ENCODE measurements at regions not wholly inside any gene's neighbourhood (a gene's known extent, or its start where the extent isn't known, plus 50 kb on each side); places are given as distances from the start of the nearest gene placed in this dataset.
A peak's percentile ranks its signal among the peaks of the same experiment; 100 is the strongest.

DNA sequence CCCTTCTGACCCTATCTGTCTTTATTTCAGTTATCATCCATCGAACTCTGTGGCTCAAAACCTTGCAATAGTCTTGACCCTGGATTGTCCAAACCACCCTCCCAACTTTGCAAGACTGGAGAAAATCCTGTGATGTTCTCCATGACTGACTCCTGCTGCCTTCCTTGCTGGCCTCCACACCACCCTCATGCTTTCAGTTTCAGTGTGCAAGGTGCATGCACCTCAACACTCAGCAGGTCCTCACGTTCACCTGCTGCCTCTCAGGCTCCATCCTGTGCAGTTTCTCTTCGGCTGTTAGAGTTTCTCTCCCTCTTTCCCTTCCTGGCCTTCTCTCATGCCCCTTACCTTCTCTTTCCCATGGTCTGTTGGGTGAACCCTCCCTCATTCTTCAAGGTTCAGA lies 59.4 kb upstream of the ASIC2 start:
- DNase-seq: no peak

DNA sequence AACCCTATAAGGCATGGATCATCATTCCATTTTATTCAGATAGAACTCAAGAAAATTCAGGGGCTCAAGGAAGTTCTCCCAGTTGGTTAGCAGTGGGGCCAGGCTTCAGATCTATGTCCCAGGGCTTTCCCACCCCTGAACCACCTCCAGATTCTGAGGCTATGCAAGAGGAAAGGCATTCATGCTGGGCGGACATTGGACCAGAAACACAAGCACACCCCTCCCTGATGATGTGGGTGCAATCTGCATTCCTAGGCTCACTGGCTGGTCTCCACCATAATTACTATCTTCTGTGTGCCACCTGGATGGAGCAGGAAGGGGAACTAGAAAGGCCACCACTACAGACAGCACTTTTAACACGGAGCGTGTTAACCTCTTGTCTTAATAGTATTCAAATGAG lies 63.2 kb upstream of the ASIC2 start:
- DNase-seq: no peak

DNA sequence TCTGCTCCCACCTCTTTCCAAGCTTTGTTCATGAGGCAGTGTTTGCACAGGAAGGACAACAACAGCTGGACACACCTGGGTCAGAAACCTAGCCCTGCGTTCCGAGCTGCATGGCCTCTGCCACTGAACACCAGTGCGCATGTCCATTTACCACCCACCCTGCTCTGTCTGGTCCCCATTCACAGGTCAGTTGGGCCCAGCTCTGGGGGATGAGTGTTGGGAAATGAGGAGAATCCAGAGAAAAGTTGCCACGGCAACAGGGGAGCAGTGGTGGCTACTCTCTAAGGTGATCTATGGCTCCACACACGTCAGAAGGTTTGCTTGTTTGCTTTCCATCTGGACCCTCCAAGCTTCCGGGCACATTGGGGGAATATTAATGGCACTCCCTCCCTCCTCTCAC lies 70.4 kb upstream of the ASIC2 start:
- no peak for DNase-seq

DNA sequence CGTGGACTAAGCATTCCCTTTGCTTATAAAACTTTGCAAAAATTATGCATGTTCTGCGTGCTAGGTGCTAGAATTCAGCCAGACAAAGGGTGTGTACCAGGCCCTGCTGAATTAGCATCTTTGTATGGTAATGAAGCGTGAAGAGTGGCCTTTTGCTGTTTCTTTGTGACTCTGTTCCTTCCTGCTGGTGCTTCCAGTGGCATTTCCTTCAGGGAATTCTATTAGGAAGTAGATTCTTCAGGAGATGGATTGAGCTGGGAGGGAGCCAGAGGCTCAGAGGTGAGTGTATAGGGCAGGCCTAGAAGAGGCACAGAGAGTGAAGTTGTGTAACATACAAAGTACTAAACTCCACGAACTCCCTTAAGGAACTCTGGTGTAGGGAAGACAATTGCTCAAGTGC lies 73.9 kb upstream of the ASIC2 start:
- no peak for DNase-seq

DNA sequence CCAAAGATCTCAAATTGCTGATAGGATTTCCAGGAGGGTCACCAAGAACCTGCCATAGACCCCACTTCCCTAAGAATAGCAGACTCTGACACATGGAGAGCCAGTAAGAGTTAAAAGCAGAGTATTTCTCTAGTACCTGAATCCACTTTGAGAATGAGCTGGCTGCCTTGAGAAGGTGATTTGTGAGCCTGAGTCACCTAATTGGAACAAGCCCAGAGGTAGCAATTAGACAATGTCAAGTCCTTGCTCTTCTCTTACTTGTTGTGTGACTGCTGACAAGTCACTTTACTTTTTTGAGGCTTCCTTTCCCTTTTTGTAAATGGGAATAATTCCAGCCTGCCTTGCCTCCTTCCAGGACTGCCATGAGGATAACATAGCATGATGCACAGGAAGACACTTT lies 76.1 kb upstream of the ASIC2 start:
- DNase-seq: no peak

DNA sequence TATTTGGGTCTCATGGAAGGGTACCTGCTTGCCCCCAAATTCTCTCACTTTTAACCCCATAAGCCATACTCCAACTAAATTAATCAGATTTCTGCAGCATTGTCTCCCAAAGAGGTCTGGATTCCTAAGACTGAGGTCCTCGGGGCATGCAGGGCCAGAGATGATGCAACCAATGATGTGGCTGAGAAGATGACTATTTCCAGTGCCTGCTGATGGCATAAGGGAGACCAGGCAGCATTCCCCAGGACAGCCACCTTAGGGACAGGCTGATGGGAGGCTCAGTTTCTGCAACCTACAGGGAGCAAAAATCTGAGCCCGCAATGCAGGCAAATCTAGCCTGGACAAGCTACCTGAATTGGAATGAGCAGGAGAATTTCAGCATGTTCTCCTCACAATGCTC lies 76.8 kb upstream of the ASIC2 start:
- no peak for DNase-seq

DNA sequence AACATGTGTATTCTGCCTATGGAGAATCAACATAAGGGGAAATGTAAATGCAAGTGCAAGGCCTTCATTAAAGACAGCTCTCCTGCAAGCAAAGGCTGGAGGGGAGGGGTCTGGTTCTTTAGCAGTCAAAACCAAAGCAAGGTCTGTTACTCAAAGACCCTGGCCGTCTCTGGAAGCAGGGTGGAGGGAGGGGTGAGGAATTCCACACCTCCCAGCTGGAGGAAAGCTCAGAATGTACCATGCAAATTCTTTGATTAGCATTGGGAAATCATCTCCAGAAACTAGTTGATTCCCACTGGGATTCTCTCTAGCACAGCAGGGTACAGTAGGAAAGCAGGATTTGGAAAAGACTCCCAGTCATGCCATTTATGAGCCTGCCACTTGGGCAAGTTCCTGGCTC lies 77.3 kb upstream of the ASIC2 start:
- no peak for DNase-seq

DNA sequence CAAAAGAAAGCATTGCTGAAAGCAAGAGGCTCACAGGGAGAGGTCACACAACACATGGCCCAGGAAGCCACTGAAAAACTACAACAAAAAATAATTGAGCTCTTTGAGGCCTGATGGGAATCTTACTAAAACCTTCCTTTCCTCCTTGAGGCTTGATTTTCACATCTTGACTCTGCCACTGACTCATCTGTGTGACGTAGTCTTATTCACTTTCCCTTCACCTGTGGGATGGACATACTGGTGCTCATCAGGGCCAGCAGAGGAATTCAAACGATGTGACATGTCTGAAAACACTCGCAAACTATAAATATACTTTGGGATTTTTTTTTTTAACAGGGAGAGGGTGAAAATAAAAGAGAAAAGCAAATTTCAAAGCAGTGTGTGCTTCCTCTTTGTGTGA lies 78.3 kb upstream of the ASIC2 start:
- DNase-seq: no peak

DNA sequence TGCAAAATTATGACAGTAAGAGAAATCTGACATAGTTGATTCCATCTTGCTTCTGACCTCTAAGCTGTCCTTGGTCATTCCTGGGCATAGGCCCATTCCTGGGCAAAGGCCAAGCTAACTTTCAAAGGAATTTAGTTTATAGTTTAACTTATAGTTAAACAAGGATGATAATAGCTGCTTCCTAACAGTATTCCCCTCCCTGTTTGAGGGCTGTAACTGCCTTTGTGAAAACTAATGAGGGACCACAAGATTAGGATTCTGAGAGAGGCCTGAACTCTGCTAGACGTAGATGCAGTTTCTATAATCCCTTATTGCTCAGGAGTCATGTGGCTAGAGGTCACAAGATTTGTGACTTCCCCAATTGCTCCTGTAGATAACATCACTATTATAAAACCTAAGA lies 80.2 kb upstream of the ASIC2 start:
- no peak for DNase-seq

DNA sequence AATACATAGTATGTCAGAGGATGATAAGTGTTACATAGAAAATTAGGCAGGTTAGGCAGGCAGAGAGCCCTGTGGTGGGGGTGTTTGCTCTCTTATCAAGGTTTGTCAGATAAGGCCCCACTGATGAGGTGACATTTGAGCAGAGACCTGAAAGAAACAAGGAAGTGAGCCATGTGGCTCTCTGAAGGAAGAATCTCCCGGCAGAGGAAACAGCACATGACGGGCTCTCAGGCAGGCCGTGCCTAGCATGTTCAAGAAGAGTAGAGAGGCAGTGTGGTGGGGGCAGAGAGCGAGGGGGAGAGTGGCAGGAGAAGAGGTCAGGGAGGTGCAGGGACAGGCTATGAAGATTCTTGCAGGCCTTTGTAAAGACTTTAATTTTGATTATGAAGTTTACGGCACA lies 82.0 kb upstream of the ASIC2 start:
- no peak for DNase-seq

DNA sequence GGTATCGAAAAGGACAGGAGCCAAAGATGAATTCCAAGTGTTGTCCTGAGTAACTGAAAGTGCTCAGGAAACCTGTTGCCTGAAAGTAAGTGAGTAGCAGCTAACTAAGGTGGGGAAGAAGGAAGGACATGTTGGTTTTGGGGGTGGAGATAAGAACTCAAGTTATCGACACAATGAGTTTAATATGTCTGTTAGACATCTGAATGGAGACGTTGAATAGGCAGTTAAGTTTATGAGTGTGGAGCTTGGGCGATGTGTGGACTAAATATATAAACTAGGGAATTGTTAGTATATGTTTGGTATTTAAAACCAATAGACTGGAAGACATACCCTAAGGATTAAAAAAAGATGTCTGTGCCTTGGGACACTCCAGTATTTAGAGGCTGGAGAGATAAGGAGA lies 82.7 kb upstream of the ASIC2 start:
- DNase-seq: no peak

DNA sequence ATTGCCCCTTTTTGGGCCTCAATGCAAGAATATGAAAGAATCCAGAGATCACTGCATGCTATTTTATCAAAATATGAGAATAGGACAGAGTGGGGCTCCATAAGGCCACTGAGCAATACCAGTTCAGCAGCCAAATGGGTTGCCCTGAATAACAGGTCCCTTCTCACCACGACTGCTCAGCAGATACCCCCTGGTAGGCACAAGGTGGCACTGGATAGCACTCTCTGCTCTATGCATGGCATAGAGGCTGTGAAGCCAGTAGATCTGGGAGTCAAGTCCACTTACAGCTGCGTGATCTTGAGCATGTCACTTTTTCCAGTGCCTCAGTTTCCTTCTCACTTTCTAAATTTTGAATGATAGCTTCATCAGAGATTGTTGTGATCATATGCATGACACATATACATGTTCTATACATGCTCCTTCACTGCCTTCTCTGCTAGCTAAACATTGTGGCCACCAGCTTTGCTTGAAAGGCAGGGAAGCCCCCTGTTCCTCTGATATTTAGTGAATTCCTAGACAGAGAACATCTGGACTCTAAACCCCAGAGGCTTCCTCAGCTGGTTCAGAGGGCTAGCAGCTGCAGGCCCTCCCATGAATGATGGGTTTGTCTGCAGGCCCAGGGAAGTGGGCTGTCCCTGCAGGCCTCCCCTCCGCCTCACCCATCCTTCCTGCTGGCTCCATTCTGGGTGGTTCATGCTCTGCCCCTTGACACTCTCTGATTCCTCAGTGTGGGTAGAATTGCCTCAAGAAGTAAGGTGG lies 84.9 kb upstream of the ASIC2 start:
- no peak for DNase-seq

DNA sequence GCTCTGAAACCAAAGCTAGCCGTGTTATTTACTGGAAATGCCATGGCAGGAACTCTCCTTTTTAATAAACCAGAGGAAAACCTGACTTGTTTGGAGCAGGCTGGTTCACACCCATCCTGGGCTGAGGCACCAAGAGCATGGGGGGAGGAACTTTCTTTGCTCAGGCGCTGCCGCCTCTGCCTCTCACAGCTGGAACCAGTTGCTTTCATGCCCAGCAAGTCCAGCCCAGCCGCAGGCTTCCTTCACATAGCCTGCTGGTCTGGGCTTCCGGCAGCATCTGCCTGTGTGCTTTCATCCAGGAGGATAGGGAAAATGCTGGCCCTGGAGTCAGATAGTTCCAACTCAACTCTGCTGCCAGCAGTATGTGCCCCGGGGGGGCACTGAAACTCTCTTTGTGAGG lies 88.1 kb upstream of the ASIC2 start:
- DNase-seq: no peak

DNA sequence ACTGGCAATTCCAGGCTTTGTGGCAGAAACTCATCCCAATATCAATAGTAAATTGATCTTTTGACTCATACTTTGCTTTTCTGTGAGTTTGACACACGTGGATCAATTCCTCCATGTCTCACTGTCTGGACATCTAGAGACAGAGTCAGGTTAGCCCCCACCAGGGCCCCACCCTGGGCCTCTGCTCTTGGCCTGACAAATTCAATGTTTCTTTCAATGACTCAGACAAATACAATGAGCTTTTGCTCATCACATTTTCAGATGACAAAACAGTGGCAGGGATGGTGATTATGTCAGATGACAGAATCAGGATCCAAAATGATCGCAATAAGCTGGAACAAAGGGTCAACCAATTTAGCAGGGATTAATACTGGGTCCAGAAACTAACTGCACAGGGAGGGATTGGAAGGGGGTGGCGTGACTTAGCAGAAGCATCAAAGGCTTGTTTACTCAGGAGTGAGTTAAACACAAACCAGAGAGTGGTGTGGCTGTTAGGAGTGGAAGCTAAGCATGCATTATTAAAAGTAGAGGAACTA lies 90.5 kb upstream of the ASIC2 start:
- no peak for DNase-seq

DNA sequence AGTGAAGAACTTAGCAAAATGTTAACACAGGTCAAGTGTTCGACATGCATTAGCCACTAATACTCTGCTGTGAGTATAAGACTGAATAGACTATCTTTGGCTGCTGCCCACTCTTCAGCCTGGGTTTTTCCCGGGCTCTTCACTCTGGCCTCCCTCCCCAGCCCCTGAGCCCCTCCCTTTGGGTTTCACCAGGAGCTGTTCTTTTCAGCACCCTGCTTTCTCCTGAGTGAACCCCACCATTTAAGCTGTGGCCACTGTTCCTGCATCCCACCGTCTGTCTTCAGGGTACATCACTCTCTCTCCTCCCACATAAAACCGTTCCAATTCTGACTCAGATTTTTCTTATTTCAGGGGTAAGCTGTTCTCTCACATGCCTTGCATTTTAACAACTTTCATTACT lies 92.0 kb upstream of the ASIC2 start:
- DNase-seq: no peak

DNA sequence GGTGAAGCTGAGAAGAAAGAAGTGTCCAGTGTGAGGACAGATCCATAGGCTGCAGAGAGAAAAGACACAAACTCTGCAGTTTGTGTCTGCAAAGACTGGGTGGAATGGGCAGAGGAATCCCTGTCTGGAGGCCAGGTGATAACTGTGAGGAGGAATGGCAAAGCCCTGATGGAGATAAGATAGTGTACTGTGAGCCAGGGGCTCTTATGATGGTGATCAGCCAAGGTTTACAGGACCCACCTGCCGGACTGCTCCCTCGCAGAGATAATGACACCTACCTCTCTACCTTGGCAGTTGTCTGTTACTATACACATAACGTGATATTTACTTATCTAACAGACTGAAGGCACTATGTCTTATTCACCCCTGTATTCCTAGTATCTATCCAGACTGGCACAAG lies 92.6 kb upstream of the ASIC2 start:
- DNase-seq: no peak

DNA sequence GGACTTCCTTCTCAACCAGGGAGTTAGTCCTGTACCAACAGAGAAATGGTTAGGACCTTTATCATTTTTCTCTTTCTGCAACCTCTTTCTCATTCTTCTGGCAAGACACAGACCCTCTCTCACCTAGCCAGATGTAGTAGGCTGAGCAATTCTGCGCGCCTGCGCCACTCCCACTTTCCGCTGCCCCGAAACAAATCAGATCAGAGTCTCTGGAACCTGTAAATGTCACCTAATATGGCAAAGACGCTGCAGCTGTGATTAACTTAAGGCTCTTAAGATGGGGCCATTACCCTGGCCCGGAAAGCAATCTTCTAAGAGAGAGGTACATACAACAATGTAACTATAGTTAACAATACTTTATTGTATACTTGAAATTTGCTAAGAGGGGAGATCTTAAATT lies 94.3 kb upstream of the ASIC2 start:
- no peak for DNase-seq

DNA sequence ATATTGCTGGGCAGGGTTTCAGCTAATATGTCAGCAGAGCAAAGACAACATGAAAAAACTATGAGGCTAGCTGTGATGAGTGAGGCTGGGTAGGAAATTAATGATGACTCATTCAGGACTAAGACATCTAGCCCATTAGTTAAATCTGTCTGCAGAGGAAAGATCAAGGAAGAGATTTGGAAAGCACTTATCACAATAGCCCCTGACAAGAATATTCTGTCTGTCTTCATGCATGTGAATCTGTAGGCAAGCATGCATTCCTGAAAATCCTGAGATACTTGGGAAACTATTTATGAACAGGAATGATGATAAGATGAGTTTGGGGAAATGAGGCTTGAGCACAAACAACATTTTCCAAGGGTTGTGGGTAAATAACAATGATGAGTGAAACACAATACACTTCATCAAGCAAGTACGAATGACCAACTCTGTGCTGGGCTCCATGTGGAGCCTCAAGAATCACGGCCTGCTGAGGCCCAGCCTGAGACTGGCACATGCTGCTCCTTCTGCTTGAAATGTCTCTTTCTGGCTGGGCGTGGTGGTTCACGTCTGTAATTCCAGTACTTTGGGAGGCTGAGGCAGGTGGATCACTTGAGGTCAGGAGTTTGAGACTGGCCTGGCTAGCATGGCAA lies 96.5 kb upstream of the ASIC2 start:
- DNase-seq: peak; percentile 41

DNA sequence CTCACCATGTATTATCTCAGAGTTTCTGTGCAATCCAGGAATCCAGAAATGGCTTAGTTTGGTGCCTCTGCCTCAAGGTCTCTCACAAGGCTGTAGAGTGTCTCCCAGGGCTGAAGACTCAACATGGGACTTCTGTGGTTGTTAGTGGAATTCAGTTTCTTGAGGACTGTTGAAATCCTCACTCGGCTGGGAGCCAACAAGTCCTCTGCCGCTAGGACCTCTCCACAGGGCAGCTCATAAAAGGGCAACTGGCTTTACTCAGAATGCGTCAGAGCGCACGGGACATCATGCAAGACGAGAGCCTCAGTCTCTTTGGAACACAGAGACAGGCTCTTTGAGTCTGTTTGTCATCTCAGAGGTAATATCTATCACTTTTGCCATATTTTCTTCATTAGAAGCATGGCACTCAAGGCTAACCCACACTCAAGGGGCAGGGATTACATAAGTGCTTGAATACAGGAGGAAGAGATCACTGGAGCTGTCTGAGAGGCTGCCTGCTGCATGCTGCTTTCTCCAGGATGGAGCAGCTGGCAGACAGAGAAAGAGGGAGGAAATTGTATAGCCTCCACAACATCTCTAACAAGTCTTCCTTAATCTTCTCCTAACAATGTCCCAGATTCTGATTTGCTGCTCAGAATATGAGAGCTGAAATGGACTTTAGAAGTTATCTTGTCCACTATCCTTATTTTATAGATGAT lies 97.5 kb upstream of the ASIC2 start:
- peak; percentile 55 for DNase-seq

DNA sequence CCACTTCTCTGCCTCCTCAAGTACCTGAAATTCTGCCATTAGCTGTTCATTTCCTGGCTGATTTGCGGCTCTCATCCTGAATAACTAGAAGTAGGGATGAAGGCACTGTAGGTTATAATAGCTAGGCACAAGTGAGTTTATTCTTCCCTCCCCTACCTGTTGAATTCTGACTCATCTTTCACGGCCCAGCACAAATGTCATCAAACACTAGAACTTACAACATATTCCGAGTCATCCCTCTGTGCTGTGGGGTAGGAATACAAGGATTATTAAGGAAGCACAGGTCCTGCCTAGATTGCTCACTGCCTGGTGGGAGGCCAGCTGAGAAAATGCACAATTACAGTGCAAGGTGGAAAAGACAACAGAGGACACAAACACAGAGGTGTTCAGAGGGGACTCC lies 103.7 kb upstream of the ASIC2 start:
- DNase-seq: no peak

DNA sequence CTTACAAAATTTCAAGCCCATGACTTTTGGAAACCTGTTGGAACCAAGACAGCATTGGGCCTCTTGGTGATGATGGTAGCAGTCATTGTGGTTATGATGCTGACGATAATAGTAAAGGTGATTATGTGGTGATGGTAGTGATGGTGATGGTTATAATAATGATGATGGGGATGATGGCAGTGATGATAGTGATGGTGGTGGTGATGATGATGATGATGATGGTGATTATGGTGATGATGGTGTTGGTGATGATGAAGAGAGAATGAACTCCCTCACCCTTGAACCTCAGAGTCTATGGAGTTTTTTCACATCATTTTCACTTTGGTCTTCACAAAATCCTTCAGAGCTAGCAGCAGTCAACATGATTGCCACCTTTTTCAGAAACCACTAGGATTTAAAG lies 105.3 kb upstream of the ASIC2 start:
- no peak for DNase-seq

DNA sequence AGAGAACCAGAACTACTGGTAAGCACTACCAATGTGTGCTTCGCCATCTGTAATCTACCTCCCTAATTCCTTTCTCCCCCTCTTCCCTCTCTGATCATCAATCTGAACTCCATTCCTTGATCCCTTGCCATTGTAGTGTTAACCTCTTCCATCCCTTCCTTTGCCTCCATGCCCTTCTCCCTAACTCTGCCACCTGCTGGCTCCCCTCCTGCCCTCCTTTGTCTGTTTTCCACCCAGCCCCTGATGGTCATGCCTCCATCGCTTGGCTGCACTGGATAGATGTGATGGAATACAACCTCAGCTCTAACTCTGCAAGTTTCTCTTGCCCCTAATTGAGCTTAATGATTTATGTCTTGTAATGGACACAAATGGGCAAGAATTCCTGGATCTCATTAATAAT lies 108.2 kb upstream of the ASIC2 start:
- DNase-seq: no peak

DNA sequence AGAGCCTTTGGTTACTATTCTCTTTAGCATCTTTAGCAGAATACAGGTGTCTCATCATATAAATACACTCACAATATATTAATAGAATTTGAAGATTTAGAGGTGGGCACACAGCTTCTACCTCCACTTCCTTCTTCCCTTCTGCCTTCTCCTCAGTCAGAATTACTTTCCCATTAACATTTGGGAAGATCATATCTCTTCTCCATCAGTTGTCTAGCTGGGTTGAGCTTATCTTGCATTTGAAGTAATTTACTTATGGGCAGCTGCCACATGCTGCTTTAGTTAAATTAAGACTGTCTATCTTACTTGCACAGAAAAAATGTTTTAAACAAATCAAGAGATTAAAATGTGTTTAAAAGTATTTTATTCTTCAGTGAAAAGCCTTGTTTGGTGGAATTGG lies 110.1 kb upstream of the ASIC2 start:
- DNase-seq: no peak
